ENCODE measurements at regions not wholly inside any gene's neighbourhood (a gene's known extent, or its start where the extent isn't known, plus 50 kb on each side); places are given as distances from the start of the nearest gene placed in this dataset.

DNA sequence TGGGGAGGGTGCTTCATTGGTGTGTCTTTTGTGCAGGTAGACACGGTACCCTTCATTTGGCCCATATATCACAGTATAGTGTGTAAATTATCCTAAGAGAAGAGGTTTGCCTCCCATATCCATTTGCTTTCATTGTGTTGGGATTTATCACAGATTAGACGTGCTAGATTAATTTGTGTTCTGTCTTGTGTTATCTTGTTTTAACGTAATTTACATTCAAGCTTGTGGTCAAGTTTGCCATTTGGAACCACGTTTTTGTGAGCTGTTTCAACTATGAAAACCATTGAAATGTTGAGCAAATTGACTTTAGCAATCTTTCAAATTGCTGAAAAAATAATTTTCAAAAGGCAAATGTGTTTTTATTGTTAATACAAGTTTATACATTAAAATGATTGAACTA lies 1826.5 kb downstream of the SLITRK5 start:
- no peaks in the 10 kb centered on the region for H3K27me3 ChIP-seq
- H3K9me3 ChIP-seq = no peaks in the 10 kb centered on the region
- DNase-seq (ENCODE audit: low spot score in 2 of 2) = no peak
- H3K4me3 ChIP-seq = no peak overlapping the region
- no peaks in the 10 kb centered on the region for H3K36me3 ChIP-seq
- TF ChIP-seq, protein P1, sequence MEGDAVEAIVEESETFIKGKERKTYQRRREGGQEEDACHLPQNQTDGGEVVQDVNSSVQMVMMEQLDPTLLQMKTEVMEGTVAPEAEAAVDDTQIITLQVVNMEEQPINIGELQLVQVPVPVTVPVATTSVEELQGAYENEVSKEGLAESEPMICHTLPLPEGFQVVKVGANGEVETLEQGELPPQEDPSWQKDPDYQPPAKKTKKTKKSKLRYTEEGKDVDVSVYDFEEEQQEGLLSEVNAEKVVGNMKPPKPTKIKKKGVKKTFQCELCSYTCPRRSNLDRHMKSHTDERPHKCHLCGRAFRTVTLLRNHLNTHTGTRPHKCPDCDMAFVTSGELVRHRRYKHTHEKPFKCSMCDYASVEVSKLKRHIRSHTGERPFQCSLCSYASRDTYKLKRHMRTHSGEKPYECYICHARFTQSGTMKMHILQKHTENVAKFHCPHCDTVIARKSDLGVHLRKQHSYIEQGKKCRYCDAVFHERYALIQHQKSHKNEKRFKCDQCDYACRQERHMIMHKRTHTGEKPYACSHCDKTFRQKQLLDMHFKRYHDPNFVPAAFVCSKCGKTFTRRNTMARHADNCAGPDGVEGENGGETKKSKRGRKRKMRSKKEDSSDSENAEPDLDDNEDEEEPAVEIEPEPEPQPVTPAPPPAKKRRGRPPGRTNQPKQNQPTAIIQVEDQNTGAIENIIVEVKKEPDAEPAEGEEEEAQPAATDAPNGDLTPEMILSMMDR (IDR thresholded peaks at IDR 0.05) = no peak
- H3K27ac ChIP-seq = no peak overlapping the region
- intact Hi-C loops (cut with DNase I) = no loop called here
- H3K4me1 ChIP-seq = no peaks in the 10 kb centered on the region

- no peak for DNase-seq (ENCODE audit: low spot score in 2 of 2)
- intact Hi-C loops (cut with DNase I) = no loop called here
- TF ChIP-seq, protein P1 (IDR thresholded peaks at IDR 0.05) = no peak
Observed at GRCh38 chr13:89502286-89502685, 1831.1 kb downstream of the SLITRK5 start.

DNA sequence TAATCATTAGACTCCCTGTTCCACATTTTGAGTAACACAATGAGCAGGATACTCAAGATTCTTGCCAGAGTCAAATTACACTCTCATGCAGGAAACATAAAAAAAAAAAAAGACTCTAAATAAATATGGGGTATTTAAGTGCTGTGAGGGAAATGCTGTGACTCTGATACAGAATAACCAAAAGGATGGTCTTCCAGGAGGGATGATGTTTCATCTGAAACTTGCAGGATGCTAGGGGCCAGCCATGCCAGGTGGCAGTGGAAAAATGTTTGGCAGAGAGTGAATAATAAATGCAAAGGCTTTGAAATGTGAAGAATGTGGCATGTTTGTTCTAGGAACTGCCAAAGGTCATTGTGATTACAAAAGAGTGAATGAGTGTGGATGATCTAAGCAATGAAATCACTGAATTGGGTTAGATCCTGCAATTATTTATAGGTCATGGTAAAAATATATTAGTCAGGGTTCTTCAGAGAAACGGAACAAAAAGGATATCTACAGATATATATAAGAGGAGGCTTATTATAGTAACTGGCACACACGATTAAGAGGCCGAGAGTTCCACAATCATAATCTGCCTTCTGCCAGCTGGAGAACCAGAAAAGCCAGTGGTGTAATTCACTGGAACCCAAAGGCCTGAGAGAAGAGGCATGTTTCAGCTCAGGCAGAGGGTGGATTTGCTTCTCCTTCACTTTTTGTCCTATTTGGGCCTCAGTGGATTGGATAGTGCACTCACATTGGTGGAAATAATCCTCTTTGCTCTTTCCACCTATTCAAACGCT lies 1832.8 kb upstream of the MIR17HG start:
- no peaks in the 10 kb centered on the region for H3K9me3 ChIP-seq
- intact Hi-C loops (cut with DNase I) = no loop called here
- H3K36me3 ChIP-seq = no peaks in the 10 kb centered on the region
- no peak overlapping the region for H3K4me3 ChIP-seq
- no peak overlapping the region for H3K27ac ChIP-seq
- TF ChIP-seq, protein P1 (IDR thresholded peaks at IDR 0.05) = no peak
- no peak for DNase-seq (ENCODE audit: low spot score in 2 of 2)
- no peaks in the 10 kb centered on the region for H3K4me1 ChIP-seq
- no peaks in the 10 kb centered on the region for H3K27me3 ChIP-seq

More at GRCh38 chr13:89502286-89502685, 1831.1 kb downstream of the SLITRK5 start:
- H3K36me3 ChIP-seq = no peaks in the 10 kb centered on the region
- no peaks in the 10 kb centered on the region for H3K9me3 ChIP-seq
- no peak overlapping the region for H3K4me3 ChIP-seq
- no peaks in the 10 kb centered on the region for H3K4me1 ChIP-seq
- H3K27me3 ChIP-seq = no peaks in the 10 kb centered on the region
- no peak overlapping the region for H3K27ac ChIP-seq

DNA sequence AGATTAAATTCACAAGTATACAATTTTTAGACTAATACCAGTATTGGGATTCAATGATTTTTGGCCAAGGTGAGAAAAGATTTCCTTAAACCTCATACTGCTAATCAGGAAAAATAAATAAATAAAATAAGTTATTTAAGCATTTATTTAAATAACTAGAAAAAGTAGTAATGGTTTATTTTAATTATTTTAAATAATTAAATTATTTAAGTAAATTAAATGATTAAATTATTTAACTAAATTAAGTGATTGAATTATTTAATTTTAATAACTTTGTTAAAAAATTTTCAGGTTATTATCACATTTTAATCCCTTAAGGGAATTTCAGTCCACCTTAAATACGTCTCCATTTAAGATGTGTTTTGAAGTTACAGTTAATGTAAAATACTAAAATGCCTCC lies 1831.5 kb upstream of the MIR17HG start:
- DNase-seq (ENCODE audit: low spot score in 2 of 2) = no peak
- no peaks in the 10 kb centered on the region for H3K4me1 ChIP-seq
- TF ChIP-seq, protein P1 (IDR thresholded peaks at IDR 0.05) = no peak
- no peaks in the 10 kb centered on the region for H3K27me3 ChIP-seq
- no peaks in the 10 kb centered on the region for H3K9me3 ChIP-seq
- H3K4me3 ChIP-seq = no peak overlapping the region
- intact Hi-C loops (cut with DNase I) = no loop called here
- no peak overlapping the region for H3K27ac ChIP-seq
- H3K36me3 ChIP-seq = no peaks in the 10 kb centered on the region

DNA sequence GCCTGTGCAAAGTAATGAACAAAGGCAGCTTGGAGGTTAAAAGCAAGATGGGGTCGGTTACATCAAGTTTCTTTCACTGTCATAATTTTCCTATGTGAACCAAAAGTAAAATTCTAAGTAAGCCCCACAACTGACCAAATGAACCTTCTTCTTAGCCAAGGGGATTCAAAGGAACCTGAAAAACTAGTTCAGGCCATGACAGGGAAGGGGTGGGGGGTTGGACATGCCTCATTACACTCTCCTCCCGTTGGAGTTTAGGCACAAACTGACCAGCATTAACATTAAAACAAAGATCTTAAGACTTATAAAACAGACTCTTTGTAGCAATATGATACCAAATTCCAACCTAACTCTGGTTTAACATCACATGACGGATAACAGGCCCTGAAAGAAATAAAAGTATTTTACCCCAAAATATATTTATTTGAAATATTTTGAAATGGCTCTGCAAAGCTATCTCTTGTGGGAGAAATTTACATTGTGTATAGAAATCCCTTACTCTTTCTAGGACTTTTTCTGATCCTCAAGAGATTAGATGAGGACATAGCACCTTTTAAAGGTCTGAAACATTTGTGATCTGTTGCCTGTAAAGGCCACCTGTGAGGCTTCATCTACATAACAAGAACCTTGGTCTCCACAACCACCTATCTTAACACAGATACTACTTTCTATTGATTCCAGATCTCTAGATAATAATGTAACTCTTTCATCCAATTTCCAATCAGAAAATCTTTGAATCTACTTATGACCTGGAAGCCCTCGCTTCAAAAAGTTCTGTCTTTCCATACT lies 1829.0 kb upstream of the MIR17HG start:
- TF ChIP-seq, protein P1 (IDR thresholded peaks at IDR 0.05) = no peak
- Histone ChIP-seq H3K4me1 (no peaks in the 10 kb centered on the region), H3K36me3 (no peaks in the 10 kb centered on the region), H3K4me3 (no peak overlapping the region), H3K27ac (no peak overlapping the region), H3K9me3 (no peaks in the 10 kb centered on the region), H3K27me3 (no peaks in the 10 kb centered on the region)
- intact Hi-C loops (cut with DNase I) = no loop called here
- DNase-seq (ENCODE audit: low spot score in 2 of 2) = no peak
